ENCODE measurements at regions not wholly inside any gene's neighbourhood (a gene's known extent, or its start where the extent isn't known, plus 50 kb on each side); places are given as distances from the start of the nearest gene placed in this dataset.

GRCh38 chr2:120845277-120845676, 109.6 kb downstream of the GLI2 start:
- no peak for DNase-seq (ENCODE audit: extremely low spot score)
- ChIA-PET POLR2A (no interaction called here), CTCF (no interaction called here)
- no peak for TF ChIP-seq CTBP1 (IDR thresholded peaks at IDR 0.05; ENCODE audit: borderline replicate concordance)
- TF ChIP-seq SUZ12 (IDR thresholded peaks at IDR 0.05) = no peak
- TF ChIP-seq FOXM1 (IDR thresholded peaks at IDR 0.05; ENCODE audit: borderline replicate concordance) = no peak

GRCh38 chr2:120846406-120847095, 110.9 kb downstream of the GLI2 start:
- ChIA-PET CTCF (no interaction called here), POLR2A (no interaction called here)
- TF ChIP-seq NFRKB (IDR thresholded peaks at IDR 0.05) (no peak), ARNT (IDR thresholded peaks at IDR 0.05) (no peak), FOXM1 (IDR thresholded peaks at IDR 0.05; ENCODE audit: borderline replicate concordance) (no peak), L3MBTL2 (conservative IDR thresholded peaks at IDR 0.05) (no peak), CTBP1 (IDR thresholded peaks at IDR 0.05; ENCODE audit: borderline replicate concordance) (no peak)
- no peak for DNase-seq (ENCODE audit: extremely low spot score)

- CTCF ChIA-PET = no interaction called here
- TF ChIP-seq PKNOX1 (IDR thresholded peaks at IDR 0.05) = no peak
- no peak for TF ChIP-seq SUZ12 (IDR thresholded peaks at IDR 0.05)
- no peak for TF ChIP-seq NFRKB (IDR thresholded peaks at IDR 0.05)
- TF ChIP-seq BHLHE40 (IDR thresholded peaks at IDR 0.05; ENCODE audit: borderline replicate concordance) = no peak
- no peak for TF ChIP-seq HDGF (IDR thresholded peaks at IDR 0.05; ENCODE audit: borderline replicate concordance)
- no peak for TF ChIP-seq ELF4 (IDR thresholded peaks at IDR 0.05)
- TF ChIP-seq ARNT (IDR thresholded peaks at IDR 0.05) = no peak
- no peak for TF ChIP-seq CTBP1 (IDR thresholded peaks at IDR 0.05; ENCODE audit: borderline replicate concordance)
- TF ChIP-seq SP1 (IDR thresholded peaks at IDR 0.05) = no peak
- TF ChIP-seq FOXM1 (IDR thresholded peaks at IDR 0.05; ENCODE audit: borderline replicate concordance) = no peak
- TF ChIP-seq FOXK2 (IDR thresholded peaks at IDR 0.05) = no peak
- no peak for TF ChIP-seq TARDBP (IDR thresholded peaks at IDR 0.05)
- no peak for TF ChIP-seq FOXA1 (IDR thresholded peaks at IDR 0.05)
- POLR2A ChIA-PET = no interaction called here
- no peak for DNase-seq (ENCODE audit: extremely low spot score)
Observed at GRCh38 chr2:120847700-120848321, 112.1 kb downstream of the GLI2 start.

- CTCF ChIA-PET = no interaction called here
- POLR2A ChIA-PET = no interaction called here
- no peak for DNase-seq (ENCODE audit: extremely low spot score)
- TF ChIP-seq HDGF (IDR thresholded peaks at IDR 0.05; ENCODE audit: borderline replicate concordance) = no peak
- TF ChIP-seq L3MBTL2 (conservative IDR thresholded peaks at IDR 0.05) = no peak
- TF ChIP-seq ARNT (IDR thresholded peaks at IDR 0.05) = no peak
- TF ChIP-seq BHLHE40 (IDR thresholded peaks at IDR 0.05; ENCODE audit: borderline replicate concordance) = no peak
- TF ChIP-seq NFRKB (IDR thresholded peaks at IDR 0.05) = no peak
- no peak for TF ChIP-seq ZNF384 (IDR thresholded peaks at IDR 0.05)
- TF ChIP-seq CTBP1 (IDR thresholded peaks at IDR 0.05; ENCODE audit: borderline replicate concordance) = no peak
- TF ChIP-seq ELF4 (IDR thresholded peaks at IDR 0.05) = no peak
Observed at GRCh38 chr2:120849278-120849677, 113.6 kb downstream of the GLI2 start.

- TF ChIP-seq ELF4 (IDR thresholded peaks at IDR 0.05) (no peak), FOXK2 (IDR thresholded peaks at IDR 0.05) (no peak), FOXM1 (IDR thresholded peaks at IDR 0.05; ENCODE audit: borderline replicate concordance) (no peak)
- ChIA-PET POLR2A (no interaction called here), CTCF (no interaction called here)
Observed at GRCh38 chr2:120850551-120850950, 114.9 kb downstream of the GLI2 start.

GRCh38 chr2:120851116-120851773, 115.6 kb downstream of the GLI2 start:
- POLR2A ChIA-PET = no interaction called here
- DNase-seq (ENCODE audit: extremely low spot score) = no peak
- CTCF ChIA-PET = no interaction called here
- no peak for TF ChIP-seq LEF1 (IDR thresholded peaks at IDR 0.05; ENCODE audit: borderline replicate concordance)
- no peak for TF ChIP-seq HDGF (IDR thresholded peaks at IDR 0.05; ENCODE audit: borderline replicate concordance)
- TF ChIP-seq BHLHE40 (IDR thresholded peaks at IDR 0.05; ENCODE audit: borderline replicate concordance) = no peak
- TF ChIP-seq ZNF384 (IDR thresholded peaks at IDR 0.05) = no peak

More at GRCh38 chr2:120850551-120850950, 114.9 kb downstream of the GLI2 start:
- DNase-seq (ENCODE audit: extremely low spot score) = no peak

GRCh38 chr2:120852200-120852815, 116.6 kb downstream of the GLI2 start:
- ChIA-PET CTCF (no interaction called here), POLR2A (no interaction called here)

More at GRCh38 chr2:120852200-120852815, 116.6 kb downstream of the GLI2 start:
- TF ChIP-seq BHLHE40 (IDR thresholded peaks at IDR 0.05; ENCODE audit: borderline replicate concordance) (no peak), SP1 (IDR thresholded peaks at IDR 0.05) (no peak), ZNF384 (IDR thresholded peaks at IDR 0.05) (no peak)
- no peak for DNase-seq (ENCODE audit: extremely low spot score)
